Fibroblast of villous mesenchyme (primary cell): ENCODE measurements at regions not wholly inside any gene's neighbourhood (a gene's known extent, or its start where the extent isn't known, plus 50 kb on each side); places are given as distances from the start of the nearest gene placed in this dataset.
A peak's percentile ranks its signal among the peaks of the same experiment; 100 is the strongest.

Experiments used
- DNase-seq: peaks from one replicate; pipeline ENCODE4 v3.0.0-alpha.2; 2010; ENCODE audit warnings: low read depth
- H3K4me3 ChIP-seq: 2 replicates; pipeline ENCODE4 v1.5.1; 2011; ENCODE audit warnings: low read depth, mild to moderate bottlenecking, low read length
- TF ChIP-seq, protein P1 (sequence below): IDR thresholded peaks from 2 replicates; pipeline ENCODE4 v1.5.1; 2012; ENCODE audit warnings: low read depth, mild to moderate bottlenecking, low read length; ENCODE audit not compliant: insufficient read depth

DNA sequence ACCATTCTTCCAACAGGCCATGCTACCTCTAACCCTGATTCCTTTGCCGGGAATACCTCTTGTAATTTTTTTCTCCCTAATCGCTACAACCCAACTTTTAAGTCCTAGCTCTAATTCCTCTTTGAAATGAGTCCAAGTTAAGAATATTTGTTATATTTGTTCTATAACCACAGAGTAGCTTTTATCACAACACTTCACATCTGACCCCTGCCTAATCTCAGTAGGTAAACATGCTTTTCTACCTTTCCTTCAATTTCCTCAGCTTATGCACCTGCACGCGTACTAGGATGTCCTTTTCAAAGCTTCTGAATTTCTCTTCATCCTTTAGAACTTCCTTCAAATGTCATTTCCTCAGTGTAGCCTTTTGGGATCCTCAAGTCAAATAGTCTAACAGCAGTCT lies 915.5 kb upstream of the LCORL start:
- no peak overlapping the region for H3K4me3 ChIP-seq
- TF ChIP-seq, protein P1, sequence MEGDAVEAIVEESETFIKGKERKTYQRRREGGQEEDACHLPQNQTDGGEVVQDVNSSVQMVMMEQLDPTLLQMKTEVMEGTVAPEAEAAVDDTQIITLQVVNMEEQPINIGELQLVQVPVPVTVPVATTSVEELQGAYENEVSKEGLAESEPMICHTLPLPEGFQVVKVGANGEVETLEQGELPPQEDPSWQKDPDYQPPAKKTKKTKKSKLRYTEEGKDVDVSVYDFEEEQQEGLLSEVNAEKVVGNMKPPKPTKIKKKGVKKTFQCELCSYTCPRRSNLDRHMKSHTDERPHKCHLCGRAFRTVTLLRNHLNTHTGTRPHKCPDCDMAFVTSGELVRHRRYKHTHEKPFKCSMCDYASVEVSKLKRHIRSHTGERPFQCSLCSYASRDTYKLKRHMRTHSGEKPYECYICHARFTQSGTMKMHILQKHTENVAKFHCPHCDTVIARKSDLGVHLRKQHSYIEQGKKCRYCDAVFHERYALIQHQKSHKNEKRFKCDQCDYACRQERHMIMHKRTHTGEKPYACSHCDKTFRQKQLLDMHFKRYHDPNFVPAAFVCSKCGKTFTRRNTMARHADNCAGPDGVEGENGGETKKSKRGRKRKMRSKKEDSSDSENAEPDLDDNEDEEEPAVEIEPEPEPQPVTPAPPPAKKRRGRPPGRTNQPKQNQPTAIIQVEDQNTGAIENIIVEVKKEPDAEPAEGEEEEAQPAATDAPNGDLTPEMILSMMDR: no peak
- DNase-seq: no peak

DNA sequence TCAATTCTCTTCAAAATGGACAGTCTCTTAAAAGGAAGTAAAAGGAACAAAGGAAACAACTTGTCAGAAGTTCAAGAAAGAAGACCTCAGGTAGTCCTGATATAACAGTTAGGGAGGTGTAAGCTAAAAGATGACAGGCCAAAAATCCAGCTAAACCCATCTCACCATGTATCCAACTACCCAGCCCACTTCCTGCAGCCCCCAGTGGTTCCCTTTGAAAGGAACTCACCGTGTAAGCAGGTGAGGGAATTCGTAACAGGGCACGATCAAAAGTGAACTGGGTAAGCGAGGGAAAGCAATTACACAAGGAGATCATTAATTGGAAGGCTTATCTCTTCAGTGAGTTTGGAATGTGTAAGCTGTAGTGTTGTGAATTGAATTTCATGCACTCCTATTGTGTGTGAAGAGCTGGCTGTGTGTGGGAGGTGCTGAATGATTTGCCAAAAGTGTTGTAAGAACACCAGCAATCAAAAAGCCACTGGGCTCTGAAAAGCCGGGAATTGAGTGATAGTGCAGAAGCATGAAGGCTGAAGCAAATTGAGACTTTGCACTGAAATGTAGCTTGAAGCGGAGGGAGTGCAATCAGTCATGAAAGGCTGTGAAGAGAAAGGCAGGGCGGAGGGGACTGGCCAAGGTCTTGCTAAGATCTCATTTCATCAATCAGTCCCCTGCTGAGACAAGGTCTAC lies 914.2 kb upstream of the LCORL start:
- no peak overlapping the region for H3K4me3 ChIP-seq
- no peak for DNase-seq
- TF ChIP-seq, protein P1: no peak

DNA sequence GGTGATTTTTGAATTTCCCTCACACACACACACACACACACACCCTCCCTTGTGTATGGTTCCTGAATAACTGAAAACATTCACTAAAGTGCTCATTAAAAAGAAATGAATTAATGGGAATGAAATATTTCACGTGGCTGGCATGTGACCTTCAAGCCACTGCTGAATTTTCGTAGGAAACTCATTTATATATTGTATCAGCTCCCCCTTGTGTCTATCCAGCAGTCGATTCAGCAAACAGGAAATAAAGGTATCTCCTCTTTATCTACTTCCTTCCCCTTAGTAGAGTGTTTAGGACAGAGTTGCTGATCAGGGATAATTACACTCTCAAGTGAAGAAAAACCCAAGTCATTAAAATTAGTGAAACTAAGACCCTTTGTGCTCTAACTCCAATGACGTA lies 912.6 kb upstream of the LCORL start:
- TF ChIP-seq, protein P1: peak; percentile 25
- DNase-seq: peak; percentile 23
- H3K4me3 ChIP-seq: no peak overlapping the region

DNA sequence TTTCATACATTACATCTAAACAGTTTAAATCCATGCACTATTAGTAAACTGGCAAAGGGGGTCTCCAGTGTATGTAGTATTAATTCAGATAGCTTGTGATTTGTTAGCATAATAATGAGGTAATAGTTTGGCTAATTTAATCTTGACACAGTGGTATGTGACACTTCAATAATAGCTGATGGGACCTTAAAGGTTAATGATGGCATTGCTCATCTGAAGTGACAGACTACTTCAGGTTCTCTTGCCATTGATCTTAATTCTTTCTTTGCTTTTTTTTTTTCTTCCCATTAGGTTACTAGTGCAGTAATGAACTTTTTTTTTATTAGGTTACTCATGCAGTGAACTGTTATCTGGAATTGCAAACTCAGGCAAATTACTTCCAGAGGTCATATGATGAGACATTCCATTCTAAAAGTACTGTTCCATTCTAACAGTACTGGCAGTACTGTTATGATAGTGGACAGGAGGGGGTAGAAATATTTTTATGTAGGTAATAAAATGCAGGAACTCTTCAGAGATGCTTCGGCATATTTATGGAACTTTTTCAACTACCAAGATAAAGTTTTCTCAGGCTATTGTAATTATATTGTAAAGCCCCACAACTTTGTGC lies 911.3 kb upstream of the LCORL start:
- no peak overlapping the region for H3K4me3 ChIP-seq
- TF ChIP-seq, protein P1: no peak
- DNase-seq: peak; percentile 2

DNA sequence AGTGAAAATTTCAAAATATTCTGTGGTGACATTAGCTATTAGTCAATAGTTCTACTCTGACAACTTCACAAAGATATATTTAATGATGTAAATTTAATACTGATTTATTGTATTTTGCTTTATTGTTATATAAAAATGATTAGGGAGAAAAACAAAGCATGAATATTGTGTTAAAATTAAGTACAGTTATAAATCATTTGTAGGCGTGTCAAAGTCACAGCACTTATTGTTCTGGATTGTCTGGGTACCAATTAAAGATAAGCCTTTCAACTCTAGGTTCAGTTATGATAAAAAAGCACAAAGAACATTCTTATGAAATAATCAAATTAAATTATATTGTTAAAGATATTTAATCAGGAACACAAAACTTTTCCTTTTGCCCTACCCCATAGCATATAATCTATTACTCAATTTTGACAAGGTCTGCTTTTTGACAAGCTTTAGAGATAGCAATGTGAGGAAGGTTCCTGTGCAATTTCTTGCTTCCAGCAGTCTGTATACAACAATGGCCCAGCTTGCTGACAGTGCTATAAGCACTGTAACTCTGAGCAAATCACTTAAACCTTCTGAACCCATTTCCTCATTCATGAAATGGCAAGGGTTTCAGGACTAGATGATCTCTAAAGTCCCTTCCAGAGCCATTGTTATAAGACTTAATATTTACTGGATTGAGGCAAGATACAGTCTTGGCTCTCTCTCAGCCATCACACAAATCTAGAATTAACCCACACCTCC lies 910.3 kb upstream of the LCORL start:
- H3K4me3 ChIP-seq: no peak overlapping the region
- TF ChIP-seq, protein P1: no peak
- no peak for DNase-seq

DNA sequence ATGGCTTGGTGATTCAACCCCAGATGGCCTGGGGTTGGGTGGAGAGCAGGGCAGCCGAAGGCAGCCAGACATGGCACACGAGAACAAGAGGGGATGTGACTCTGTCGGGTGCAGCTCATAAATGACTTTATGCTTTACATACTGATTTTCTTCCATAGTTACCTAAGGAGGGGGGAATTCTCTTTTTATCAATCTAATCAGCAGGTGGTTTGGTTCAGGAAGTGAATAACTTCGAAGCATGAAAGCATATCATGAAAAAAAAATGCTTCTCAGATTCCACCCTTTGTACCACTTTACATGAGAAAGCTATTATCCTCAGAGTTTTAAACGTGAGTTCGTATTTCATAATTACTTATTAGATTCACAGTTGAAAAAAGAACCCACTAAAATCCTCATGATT lies 908.9 kb upstream of the LCORL start:
- no peak overlapping the region for H3K4me3 ChIP-seq
- TF ChIP-seq, protein P1: no peak
- DNase-seq: no peak
